ENCODE measurements at regions not wholly inside any gene's neighbourhood (a gene's known extent, or its start where the extent isn't known, plus 50 kb on each side); places are given as distances from the start of the nearest gene placed in this dataset.

- Histone ChIP-seq H3K27ac (no peak overlapping the region), H3K36me3 (ENCODE audit: insufficient read depth in 1 of 2, low read depth in 1 of 2) (no peaks in the 10 kb centered on the region), H3K9me3 (no peaks in the 10 kb centered on the region), H3K27me3 (ENCODE audit: insufficient read depth in 3 of 3, low read length in 2 of 3) (no peaks in the 10 kb centered on the region), H3K4me1 (no peaks in the 10 kb centered on the region), H3K4me3 (no peak overlapping the region)
- 67 to 83% (median 70%) methylated on average over 2 of the region's 2 CpGs for WGBS, 3 donors
- TF ChIP-seq, protein P1, sequence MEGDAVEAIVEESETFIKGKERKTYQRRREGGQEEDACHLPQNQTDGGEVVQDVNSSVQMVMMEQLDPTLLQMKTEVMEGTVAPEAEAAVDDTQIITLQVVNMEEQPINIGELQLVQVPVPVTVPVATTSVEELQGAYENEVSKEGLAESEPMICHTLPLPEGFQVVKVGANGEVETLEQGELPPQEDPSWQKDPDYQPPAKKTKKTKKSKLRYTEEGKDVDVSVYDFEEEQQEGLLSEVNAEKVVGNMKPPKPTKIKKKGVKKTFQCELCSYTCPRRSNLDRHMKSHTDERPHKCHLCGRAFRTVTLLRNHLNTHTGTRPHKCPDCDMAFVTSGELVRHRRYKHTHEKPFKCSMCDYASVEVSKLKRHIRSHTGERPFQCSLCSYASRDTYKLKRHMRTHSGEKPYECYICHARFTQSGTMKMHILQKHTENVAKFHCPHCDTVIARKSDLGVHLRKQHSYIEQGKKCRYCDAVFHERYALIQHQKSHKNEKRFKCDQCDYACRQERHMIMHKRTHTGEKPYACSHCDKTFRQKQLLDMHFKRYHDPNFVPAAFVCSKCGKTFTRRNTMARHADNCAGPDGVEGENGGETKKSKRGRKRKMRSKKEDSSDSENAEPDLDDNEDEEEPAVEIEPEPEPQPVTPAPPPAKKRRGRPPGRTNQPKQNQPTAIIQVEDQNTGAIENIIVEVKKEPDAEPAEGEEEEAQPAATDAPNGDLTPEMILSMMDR (IDR thresholded peaks at IDR 0.05), result no peak
- intact Hi-C loops (cut with DNase I), result loop anchor here in 1 of 2 donors (5.0 kb wide), 1 partner anchor 787 kb away; no protein-coding TSS in a partner anchor
- no peak for DNase-seq
- no peak for ATAC-seq
These were observed 557.2 kb upstream of the BOD1L1 start for GRCh38 chr4:14184767-14185166.

DNA sequence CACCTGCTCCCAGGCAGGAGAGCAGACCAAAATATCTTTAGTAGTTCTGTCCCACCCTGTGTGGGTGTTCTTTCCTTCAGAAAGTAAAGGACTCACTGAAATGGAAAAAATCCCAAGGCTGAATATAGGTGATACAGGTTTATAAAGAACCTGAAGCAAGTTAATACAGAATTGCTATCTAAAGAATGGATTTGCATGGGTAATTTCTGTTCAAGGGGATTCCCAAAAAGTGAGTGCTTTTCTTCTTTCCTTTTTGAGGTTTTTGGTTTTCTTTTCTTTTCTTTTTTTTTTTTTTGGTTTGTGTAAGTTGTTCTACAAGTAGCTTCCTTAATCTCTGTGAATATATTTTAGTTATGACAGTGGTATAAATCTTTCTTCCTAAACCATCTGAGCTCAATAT, 560.7 kb upstream of the BOD1L1 start:
- intact Hi-C loops (cut with DNase I), result loop anchor here in 1 of 2 donors (5.0 kb wide), 1 partner anchor 791 kb away; no protein-coding TSS in a partner anchor
- no peaks in the 10 kb centered on the region for H3K4me1 ChIP-seq
- H3K4me3 ChIP-seq, result no peak overlapping the region
- H3K27me3 ChIP-seq (ENCODE audit: insufficient read depth in 3 of 3, low read length in 2 of 3), result no peaks in the 10 kb centered on the region
- no peaks in the 10 kb centered on the region for H3K36me3 ChIP-seq (ENCODE audit: insufficient read depth in 1 of 2, low read depth in 1 of 2)
- TF ChIP-seq, protein P1 (IDR thresholded peaks at IDR 0.05), result no peak
- no peaks in the 10 kb centered on the region for H3K9me3 ChIP-seq
- no peak for DNase-seq
- no peak for ATAC-seq
- no peak overlapping the region for H3K27ac ChIP-seq

DNA sequence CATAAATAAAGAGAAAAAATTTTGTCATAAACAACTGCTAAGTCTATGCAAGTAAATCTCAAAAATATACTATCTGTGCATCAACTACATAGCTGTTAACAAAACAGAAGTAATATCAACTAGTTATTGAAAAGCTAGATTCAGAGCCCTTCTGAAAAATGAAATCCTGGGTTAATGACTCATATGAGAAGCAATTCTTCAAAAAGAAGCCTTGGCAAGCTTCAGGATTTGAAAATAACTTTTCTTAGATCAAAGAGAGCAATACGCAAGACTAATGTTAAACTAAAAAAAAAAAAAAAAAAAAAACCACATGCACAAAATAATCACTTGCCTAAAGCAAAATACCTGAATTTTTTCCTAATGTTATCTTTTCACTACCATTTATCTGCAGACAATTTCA, 566.1 kb upstream of the BOD1L1 start:
- intact Hi-C loops (cut with DNase I), result no loop called here
- no peaks in the 10 kb centered on the region for H3K27me3 ChIP-seq (ENCODE audit: insufficient read depth in 3 of 3, low read length in 2 of 3)
- TF ChIP-seq, protein P1 (IDR thresholded peaks at IDR 0.05), result no peak
- H3K27ac ChIP-seq, result no peak overlapping the region
- ATAC-seq (no peak), DNase-seq (no peak)
- 70 to 81% (median 74%) methylated on average over 1 of the region's 1 CpG for WGBS, 3 donors
- H3K9me3 ChIP-seq, result no peaks in the 10 kb centered on the region
- no peaks in the 10 kb centered on the region for H3K36me3 ChIP-seq (ENCODE audit: insufficient read depth in 1 of 2, low read depth in 1 of 2)
- H3K4me1 ChIP-seq, result no peaks in the 10 kb centered on the region
- no peak overlapping the region for H3K4me3 ChIP-seq

GRCh38 chr4:14196131-14196530, 568.6 kb upstream of the BOD1L1 start:
- Histone ChIP-seq H3K9me3 (no peaks in the 10 kb centered on the region), H3K4me3 (no peak overlapping the region), H3K4me1 (no peaks in the 10 kb centered on the region), H3K36me3 (ENCODE audit: insufficient read depth in 1 of 2, low read depth in 1 of 2) (no peaks in the 10 kb centered on the region), H3K27ac (no peak overlapping the region), H3K27me3 (ENCODE audit: insufficient read depth in 3 of 3, low read length in 2 of 3) (no peaks in the 10 kb centered on the region)
- intact Hi-C loops (cut with DNase I), result no loop called here
- peak in 1 of 2 donors; percentile 33 for DNase-seq
- TF ChIP-seq, protein P1 (IDR thresholded peaks at IDR 0.05), result no peak
- no peak for ATAC-seq
- 13 to 16% (median 13%) methylated on average over 7 of the region's 7 CpGs for WGBS, 3 donors

- Histone ChIP-seq H3K27ac (no peak overlapping the region), H3K27me3 (ENCODE audit: insufficient read depth in 3 of 3, low read length in 2 of 3) (no peaks in the 10 kb centered on the region), H3K36me3 (ENCODE audit: insufficient read depth in 1 of 2, low read depth in 1 of 2) (no peaks in the 10 kb centered on the region), H3K4me3 (no peak overlapping the region), H3K9me3 (no peaks in the 10 kb centered on the region), H3K4me1 (no peaks in the 10 kb centered on the region)
- DNase-seq (no peak), ATAC-seq (no peak)
- TF ChIP-seq, protein P1 (IDR thresholded peaks at IDR 0.05), result no peak
- intact Hi-C loops (cut with DNase I), result no loop called here
- 31 to 36% (median 35%) methylated on average over 6 of the region's 6 CpGs for WGBS, 3 donors
These were observed 587.7 kb upstream of the BOD1L1 start for GRCh38 chr4:14215116-14215770.
